Prostate gland (tissue), 2 donors: ENCODE measurements at regions not wholly inside any gene's neighbourhood (a gene's known extent, or its start where the extent isn't known, plus 50 kb on each side); places are given as distances from the start of the nearest gene placed in this dataset.

Experiments
- POLR2A ChIP-seq: fragments of 450-650 bp; IDR thresholded peaks from one replicate; pipeline ENCODE4 v1.6.1; 2016; ENCODE audit warnings: antibody characterized with exemption, mild to moderate bottlenecking
- TF ChIP-seq, protein P1 (sequence below), 4 experiments: fragments of 200-600 bp in 2 of 4; fragments of 450-650 bp in 2 of 4; sonication (generic) in 2 of 4; IDR thresholded peaks; 1 replicate in 3 of 4; 2 replicates in 1 of 4; pipeline ENCODE4 v1.5.1; 2016 to 2019; ENCODE audit warnings: antibody characterized with exemption in 4 of 4, mild to moderate bottlenecking in 2 of 4, moderate library complexity in 2 of 4

DNA sequence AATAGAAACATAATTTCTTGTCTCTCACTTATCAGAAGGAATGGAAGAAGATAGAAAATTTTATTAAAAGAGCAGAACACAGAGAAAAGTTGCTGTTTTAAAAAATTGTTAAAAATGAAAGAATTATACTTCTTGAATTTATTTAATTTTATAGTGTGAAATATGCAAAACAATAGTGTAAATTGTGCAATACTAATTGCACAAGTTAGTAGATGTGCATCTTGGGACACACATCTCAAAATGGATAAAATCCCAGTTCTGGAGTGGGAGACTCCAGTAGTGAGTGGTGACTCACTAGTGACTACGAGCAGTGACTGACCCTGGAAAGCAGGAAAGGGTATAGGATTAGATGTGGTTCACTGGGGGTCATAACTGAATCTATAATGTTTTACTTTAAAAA is 223.2 kb downstream of the MSX2 start:
- TF ChIP-seq POLR2A = no peak
- TF ChIP-seq, protein P1, sequence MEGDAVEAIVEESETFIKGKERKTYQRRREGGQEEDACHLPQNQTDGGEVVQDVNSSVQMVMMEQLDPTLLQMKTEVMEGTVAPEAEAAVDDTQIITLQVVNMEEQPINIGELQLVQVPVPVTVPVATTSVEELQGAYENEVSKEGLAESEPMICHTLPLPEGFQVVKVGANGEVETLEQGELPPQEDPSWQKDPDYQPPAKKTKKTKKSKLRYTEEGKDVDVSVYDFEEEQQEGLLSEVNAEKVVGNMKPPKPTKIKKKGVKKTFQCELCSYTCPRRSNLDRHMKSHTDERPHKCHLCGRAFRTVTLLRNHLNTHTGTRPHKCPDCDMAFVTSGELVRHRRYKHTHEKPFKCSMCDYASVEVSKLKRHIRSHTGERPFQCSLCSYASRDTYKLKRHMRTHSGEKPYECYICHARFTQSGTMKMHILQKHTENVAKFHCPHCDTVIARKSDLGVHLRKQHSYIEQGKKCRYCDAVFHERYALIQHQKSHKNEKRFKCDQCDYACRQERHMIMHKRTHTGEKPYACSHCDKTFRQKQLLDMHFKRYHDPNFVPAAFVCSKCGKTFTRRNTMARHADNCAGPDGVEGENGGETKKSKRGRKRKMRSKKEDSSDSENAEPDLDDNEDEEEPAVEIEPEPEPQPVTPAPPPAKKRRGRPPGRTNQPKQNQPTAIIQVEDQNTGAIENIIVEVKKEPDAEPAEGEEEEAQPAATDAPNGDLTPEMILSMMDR (IDR thresholded peaks at IDR 0.05) = no peak
